ENCODE measurements at regions not wholly inside any gene's neighbourhood (a gene's known extent, or its start where the extent isn't known, plus 50 kb on each side); places are given as distances from the start of the nearest gene placed in this dataset.

DNA sequence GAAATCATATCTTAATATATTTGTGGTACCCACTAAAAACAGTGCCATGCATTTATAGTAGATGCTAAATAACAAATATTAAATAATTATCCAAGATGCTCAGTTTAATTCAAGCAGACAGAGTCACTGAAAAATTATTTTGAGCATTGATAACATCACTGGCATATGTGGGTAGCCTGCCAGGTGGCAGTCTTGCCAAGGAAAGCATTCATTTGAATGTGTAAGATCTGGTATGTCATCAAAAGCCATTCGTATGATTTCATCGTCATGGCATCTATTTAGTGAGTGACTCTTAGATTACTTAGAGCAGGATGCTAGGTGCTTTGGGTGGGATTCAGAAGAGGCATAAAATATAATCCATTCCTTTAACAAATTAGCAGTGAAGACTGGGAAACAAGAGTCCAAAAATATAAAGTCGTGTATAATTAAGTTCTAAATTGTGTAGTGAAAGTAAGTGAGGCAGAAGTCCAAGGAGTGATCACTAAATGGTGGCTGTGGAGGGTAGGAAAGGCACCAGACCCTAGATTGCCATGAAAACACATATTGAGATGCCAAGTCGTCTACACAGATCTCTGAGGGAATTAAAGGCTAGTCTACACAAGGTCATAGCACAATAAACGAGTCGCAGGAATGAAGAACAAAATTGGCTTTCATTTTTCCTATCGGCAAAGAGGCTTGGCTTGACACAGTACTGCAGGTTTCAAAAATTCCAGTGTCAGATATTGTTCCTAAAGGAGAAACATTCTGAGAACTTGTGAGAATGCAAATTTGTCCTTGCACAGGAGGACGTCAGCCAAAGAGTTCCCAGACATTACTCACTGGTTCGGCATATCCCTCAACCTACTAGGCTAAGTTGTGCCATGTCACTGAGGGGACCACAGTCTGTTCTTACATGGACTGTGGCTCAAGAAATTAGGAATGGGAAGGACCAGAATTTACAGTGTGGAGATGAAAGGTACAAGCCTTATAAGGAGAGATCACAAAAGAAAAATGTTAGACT lies 130.8 kb downstream of the LYPLAL1 start:
- DNase-seq, result peak; percentile 57

DNA sequence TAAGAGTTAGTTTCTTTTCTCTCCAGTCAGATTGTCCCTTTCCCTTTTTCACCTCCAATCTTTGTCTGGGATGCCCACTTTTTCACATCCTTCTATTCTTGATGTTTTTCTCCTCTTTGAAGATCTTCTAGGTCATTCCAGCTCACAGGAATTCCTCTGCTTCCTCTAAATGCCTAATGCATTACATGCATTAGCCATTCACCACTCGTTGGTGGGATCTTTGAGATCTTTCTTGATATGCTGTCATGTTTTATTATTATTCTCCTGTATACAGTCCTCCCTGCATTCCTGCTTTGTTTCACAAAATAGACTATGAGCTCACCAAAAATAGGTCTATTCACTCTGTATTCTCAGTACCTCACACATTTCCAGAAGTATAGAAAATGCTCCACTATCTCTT lies 129.0 kb downstream of the LYPLAL1 start:
- peak; percentile 49 for DNase-seq

DNA sequence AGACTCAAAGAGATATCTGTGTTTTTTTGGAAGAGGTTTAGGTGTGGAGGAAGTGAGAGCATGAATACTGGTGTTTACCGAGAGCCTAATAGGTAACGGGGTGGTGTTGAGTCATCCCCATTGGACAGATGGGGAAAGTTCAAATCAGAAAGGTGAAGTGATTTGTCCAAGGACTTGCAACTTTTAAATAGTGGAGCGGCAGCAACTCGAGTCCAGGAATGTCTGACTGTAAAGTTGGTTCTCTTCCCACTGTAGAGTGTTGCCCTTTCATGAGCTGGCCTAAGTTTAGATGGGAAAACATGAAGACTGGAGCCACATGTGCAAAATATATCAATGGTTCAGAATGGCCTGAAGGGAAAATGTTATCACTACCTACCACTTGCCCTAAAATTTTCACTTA lies 125.7 kb downstream of the LYPLAL1 start:
- no peak for DNase-seq

DNA sequence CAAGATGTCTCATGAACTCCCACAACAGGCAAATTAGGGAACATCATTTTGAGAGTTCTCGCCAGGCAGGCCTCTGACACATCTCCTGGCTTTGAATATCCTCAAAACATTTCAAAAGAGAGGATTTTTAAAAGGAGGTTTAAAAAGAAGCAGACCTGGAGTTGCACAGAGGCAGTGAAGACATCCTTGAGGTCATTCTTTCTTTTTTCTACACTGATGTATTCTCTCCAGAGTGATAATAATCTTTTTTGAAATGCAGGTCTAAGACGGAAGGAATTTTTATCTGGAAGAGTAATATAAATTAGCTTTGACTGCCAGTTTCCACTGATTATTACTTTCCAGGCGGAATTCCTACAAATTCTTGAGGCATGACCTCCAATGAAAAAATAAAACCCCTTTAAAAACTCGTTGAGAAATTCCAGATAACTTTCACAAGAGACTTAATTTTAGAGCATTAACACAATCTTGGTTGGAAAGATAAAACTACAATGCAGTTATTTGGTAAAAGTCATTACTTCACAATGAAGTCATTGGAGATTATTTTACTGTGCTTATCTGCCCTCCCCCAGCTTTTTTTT lies 125.0 kb downstream of the LYPLAL1 start:
- DNase-seq, result peak; percentile 79

DNA sequence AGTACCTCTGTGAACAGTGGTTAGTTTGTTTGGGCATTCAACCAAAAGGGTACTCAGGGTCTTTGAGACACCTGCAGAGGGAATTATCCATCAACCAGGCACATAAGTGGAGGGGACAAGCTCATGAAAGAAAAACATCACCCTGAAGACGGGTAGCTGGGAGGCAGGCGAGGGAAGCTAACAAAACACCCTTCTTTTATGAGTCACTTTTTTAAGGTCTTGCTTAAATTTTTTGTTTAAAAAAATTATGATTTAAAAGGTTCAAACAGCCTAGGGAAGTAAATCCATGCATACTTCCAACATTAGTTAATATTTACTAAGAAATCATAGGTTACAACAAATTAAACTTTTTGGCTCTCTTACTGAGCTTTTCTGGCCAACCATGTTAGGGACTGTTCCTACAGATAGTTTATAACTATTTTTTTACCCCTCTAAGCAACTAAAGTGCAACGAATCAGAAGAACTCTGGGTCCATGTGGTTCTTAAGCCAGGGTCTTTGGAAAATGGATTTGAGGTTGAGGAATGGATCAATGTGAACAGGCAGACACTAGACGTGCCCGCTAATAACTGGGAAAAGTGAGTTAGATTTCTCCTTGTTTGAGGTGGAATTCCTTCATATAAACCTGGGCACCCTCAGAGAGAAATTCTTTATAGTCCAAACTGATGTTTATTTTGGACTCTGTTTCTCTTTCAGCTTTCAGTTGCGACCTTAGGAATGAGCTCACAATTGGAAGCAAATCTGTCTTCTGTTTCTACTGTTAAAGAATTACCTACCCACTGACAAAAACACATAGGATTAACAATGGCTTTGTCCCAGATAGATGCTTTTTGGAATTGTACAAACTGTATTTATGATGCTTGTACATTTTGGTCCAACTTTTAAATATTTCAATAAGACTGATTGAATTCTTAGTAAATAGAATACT lies 123.0 kb downstream of the LYPLAL1 start:
- no peak for DNase-seq

DNA sequence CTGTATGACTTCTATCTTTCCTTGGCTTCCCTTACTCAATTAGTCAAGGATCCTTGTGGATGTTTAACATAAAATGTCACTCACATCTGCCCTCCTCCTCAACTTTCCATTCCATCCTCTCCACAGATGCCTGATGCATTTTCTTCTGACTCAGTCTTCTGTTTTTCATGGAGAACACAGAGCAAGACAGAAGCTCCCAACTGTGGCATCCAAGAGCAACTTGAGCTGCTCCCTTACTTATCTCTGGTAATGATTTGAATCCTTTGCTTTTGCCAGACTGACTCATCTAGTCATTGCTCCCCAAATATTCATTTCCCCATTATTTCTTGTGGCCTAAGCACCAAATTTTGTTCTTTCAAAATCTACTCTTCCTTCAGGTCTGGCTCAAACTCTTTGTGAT lies 120.6 kb downstream of the LYPLAL1 start:
- DNase-seq, result no peak

DNA sequence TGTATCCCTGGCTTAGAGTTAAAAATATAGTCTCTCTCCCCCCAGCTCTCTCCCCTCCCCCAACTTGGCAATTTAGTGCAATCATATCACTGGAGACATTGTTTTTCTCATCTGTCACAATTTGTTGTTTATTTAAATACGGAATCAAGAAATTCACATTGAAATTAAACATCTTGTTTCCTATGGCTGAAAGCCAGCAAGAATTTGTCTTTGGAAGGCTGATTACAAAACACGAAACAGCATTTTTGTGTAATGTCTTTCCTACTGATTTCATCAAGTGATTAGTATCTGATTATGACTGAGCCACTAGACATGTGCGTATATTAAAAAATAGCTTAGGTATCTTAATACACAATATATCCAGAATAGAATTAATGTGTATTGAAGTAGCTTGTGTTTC lies 119.7 kb downstream of the LYPLAL1 start:
- no peak for DNase-seq

DNA sequence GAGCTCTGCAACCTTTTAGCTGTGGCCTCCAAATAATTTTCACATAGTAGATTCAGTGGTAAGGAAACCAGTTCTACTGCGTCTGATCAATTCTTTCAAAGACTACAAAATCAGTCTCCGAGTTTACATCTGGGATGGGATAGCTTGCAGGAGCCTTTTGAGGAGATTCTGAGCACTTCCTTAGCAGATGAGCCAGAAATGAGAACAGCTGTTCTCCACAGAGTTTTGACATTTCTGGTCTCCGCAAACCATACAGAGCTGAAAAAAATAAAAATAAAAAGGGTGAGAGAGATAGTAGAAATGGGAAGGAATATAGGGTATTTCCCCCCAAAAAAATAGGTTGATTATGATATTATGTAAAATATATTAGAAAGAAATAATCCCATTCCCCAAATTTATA lies 119.3 kb downstream of the LYPLAL1 start:
- no peak for DNase-seq

DNA sequence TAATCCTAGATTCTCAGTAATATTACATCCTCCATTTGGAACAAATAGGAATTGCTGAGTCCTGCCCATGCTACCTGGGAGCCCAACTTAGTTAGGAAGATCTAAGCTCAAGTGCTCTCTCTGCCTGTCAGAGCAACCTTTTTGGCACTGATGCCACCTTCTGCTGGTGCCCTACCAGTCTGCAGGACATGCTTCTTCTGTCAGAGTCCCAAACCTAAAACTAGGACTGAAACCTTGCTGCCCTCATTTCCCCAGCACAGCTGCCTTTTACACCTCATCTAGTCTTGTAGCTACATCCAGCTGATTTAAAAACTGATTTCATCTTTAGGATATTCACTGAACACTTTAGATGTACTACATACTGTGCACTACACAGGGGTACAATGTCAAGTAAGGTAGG lies 118.7 kb downstream of the LYPLAL1 start:
- DNase-seq, result no peak

DNA sequence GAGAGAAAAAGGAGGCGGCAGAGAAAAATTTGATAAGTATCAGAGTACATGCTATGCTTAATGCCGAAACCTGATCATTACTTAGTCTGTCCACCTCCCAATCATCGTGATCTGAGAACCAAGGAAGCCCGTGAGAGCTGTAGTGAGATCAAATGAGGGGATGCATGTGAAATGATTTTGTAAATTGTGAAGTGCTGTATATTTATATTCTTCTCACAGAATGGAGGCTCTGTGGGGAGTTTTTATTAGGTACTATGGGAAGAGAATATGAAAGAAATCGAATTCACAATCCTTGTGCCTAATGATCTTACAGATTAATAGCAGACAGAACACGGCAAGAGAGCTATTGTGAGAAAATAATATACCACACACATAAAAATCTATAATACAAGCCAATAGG lies 115.5 kb downstream of the LYPLAL1 start:
- no peak for DNase-seq

DNA sequence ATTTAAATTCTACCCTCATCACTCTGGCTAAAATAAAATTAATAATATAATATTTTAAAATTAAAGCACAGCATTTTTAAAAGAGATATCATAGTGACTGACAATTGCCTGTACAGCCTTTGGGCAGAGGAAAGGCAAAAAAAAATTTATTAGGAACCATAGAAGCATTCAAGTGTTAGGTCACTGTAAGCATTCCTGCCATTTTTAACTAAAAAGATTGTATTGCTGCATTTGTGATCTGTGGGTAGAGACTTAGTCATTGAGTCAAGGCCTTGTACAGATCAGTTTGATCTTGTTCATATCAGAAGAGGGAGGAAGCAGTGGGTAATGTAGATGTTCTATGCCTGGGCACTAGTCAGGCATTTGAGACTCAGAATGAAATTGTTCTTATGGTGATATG lies 109.9 kb downstream of the LYPLAL1 start:
- no peak for DNase-seq

DNA sequence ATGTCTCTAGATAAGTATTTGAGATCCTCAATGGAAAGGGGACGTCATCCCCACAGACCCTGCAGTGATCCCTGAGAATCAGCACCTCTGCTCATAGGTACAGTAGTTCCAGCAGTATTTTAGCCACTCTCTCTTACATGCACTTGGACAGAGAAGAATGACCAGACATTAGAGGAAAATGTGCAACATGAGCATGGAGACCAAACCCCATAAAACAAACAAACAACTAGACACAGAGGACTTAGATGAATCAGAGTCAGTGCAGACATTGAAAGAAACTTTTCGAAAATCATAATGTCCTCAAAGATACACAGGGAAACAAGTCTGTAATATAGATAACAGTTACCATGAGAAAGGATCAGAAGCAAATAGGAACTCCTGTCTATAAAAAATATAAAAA lies 108.2 kb downstream of the LYPLAL1 start:
- no peak for DNase-seq

DNA sequence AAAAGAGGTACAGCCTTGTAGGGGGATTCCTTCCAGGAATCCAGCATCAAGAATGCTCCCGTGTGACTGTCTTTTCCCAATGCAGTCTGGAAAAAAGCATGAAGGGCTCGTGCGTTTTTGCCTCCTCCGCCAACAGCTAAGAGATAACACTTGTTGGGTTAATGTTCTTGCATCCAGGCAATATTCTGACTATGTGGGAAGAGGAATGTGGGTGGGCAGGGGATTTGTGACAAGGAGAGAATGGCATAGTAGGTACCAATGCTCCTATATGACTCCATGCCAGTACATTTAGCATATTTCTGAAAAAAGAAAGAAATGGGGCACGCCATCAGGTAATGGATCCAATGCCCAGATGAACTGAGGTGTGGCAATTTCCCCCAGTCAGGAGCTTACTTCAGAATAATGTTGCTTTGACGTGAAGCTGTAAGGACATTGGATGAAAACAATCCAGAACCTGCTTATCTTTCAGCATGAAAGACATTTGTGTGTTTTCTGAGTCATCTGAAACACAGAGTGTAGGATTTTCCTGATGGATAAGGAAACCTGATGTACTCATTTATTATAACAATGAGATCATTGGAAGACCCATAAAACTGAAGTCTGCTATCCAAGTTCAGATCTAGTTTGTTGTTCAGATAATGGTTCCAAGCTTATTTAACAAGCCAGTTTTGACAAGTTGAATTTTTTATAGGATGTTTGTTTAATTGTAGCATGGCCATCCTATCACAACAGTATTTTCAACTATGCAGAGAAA lies 105.5 kb downstream of the LYPLAL1 start:
- DNase-seq, result no peak

DNA sequence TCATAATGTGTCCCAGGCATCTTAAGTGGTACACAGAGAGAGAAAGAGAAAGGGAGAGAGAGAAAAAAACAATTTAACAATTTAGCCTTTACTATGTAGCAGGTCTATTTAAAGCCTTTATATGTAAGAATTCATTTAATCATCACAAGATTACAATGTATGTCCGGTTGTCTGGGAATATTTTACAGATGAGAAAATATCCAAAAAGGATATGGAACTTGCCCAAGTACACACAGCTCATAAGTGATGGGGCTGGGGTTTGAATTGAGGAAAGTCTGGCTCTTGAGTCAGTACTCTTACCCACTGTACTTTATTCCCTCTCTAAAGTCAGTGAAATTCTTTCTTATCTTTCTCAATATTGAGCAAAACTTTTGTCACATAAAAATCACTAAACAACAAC lies 104.6 kb downstream of the LYPLAL1 start:
- DNase-seq, result peak; percentile 58

DNA sequence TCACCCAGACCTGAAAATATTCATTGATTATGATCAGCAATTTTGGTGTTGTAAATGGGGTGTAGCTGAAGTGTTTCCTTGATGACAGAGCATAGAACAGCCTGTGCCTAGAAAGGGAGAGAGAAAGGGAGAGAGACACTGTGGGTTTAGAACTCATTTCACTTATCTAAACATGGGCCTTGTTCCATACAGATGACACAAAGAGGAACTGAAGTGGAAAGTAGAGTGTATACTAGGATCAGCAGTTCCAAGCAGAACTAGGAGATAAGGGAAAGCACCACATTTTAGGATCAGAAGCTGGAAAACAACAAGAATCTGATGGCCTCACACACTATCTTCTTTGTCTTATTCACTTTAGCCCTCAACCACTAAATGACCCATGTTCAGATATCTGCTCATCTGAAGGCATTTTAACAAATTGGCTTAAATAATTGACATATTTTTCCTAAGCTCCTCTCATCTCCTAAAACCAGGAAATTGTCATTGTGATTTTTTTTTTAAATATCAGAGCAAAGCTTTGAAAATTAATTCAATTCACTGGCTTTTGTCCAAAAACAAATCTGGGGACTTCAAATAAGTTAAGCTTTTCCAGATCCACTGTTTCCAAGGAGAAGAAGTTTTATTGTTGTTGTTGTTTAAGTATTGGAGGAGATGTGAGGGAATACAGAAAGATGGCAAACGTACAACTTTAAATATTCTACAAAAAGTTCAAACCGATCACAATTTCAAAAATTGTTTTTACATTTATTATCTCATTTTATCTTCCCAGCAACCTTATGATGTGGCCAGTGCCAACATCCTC lies 103.8 kb downstream of the LYPLAL1 start:
- no peak for DNase-seq

DNA sequence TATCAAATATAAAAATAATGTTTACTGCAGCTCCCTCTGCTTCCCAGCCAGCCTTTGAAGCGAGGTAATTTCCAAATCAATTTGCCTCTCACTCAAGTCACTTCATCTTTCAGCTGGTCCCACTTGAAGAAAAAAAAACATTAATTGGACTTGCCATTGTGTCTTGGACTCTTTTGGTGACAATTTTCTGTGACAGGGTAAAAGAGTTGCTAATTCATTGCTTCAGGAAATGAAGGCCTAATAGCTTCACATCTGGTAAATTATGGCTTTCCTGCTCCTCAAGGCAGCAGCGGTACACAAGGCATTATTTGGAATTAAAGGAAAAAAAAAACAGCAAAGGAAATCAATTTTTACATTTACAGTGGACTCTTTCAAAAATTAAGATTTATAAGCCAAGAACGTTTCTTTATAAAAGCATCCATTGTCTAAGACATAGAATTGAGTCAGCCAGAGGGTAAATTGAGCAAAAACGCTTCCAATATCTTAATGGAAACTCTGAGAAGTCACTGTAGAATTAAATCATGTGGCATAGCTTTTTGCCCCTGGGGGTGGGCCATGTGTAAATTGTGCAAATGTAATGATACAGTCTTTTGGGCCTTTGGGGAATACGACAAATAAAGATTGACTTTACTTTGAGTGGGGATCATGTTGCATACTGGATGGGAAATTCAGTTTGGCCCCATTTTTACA lies 102.5 kb downstream of the LYPLAL1 start:
- DNase-seq, result no peak

DNA sequence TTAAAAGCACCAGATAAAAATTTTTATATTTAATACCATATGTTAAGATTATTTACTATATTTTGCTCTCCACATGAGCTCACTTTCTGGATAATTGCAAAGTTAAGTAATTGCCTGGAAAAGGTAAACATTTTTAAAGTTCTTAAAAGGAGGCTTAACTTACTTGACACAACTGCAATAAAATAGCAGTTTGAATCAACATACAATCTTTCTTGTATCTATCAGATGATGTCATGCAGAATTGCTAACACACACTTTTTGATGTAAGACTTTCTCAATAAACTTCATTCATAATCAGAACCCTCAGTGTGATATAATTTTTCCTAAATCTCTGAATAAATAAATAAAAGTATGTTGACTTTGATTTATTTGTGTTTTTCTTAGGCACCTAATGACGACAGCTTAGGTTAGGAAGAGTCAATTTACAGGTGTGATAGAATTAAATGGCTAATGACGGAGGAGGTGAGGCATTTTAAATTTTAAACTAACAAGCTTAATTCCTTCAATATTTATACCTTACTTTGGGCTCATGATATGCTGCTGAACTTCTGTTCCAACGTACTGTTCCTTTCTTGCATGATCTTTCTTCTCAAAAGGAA lies 99.5 kb downstream of the LYPLAL1 start:
- no peak for DNase-seq

DNA sequence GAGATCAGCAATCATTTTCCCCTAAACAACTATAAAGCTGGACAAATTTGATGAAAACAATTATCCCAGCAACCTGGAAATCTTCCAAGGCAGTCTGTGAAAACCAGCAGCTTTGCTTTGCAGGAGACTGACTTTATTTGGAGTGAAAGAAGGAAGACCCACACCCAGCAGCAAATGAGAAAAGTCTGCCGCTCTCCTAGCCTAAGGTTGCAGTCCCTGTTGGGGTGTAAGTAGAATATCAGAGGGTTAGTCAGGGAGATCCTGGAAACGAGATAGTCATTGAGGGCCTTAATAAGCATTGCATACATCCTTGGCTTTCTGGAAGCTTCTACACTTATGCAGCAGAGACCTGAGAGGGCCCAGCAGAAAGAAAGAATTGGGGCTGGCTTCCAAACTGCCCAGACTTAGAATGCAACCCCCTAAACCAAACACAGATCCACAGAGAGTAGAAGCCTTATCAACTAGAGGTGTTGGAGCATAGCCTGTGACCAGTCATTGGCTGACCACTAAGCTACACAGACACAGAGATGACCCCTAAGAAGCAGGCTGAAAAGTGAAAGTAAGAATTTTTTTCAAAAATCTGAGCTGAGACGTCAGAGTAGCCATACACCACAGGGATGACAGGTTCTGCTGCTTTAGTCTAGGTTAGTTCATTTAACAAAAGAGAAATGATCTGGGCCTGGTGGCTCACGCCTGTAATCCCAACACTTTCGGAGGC lies 98.3 kb downstream of the LYPLAL1 start:
- DNase-seq, result no peak

DNA sequence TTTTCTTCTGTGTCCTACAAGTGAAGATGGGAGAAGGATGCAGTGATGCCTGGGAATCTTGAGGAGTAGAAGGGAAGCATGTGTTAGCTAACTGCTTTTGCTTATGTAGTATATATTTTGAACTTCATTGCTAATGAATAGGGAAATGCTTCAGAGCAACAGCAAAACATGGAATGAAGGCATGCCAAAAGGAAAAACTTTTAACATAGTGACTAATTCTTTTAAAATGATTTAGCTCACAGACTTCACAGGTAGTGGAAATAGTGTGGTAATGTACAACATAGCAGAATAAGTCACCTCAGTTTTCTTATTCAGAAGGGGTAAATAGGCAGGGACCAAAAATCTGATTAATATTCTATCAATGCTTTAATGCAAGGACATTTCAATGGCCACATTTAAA lies 95.5 kb downstream of the LYPLAL1 start:
- no peak for DNase-seq

DNA sequence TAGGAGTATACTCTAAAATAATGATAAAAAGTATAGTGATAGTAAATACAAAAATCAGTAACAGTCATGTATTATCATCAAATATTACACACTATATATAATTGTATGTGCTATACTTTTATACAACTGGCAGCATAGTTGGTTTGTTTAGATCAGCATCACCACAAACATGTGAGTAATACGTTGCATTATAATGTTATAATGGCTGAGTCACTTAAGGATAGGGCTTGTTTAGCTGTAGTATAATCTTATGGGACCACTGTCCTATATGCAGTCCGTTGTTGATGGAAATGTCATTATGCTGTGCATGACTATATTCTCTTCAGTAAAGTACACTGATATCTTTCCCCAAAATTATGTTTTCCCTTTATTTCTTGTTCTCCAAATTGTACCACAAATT lies 92.8 kb downstream of the LYPLAL1 start:
- DNase-seq, result no peak

Data from fibroblast of upper back skin (primary cell).